Esophagus muscularis mucosa (tissue), 4 donors: ENCODE measurements at regions not wholly inside any gene's neighbourhood (a gene's known extent, or its start where the extent isn't known, plus 50 kb on each side); places are given as distances from the start of the nearest gene placed in this dataset.

Source experiments
- CTCF ChIP-seq, 3 experiments: fragments of 200-600 bp in 2 of 3; fragments of 450-650 bp in 1 of 3; sonication (generic) in 2 of 3; IDR thresholded peaks; one replicate each; pipeline ENCODE4 v1.5.1; 2017 to 2019; ENCODE audit warnings: antibody characterized with exemption in 3 of 3, mild to moderate bottlenecking in 2 of 3, moderate library complexity in 1 of 3
- EP300 ChIP-seq: sonication (generic); formaldehyde crosslinking; IDR thresholded peaks from one replicate; pipeline ENCODE4 v1.6.1; 2017; ENCODE audit warnings: antibody characterized with exemption
- POLR2A ChIP-seq: fragments of 450-650 bp; IDR thresholded peaks from one replicate; pipeline ENCODE4 v1.6.1; 2017; ENCODE audit warnings: antibody characterized with exemption, moderate library complexity, mild to moderate bottlenecking, low read depth
- POLR2AphosphoS5 ChIP-seq, 2 donors: sonication (generic); formaldehyde crosslinking; IDR thresholded peaks; one replicate each; pipeline ENCODE4 v1.6.1; 2017; ENCODE audit warnings: antibody characterized with exemption in 2 of 2

- TF ChIP-seq POLR2A (no peak), CTCF (IDR thresholded peaks at IDR 0.05) (no peak), EP300 (no peak), POLR2AphosphoS5 (IDR thresholded peaks at IDR 0.05) (no peak)
These were observed 201.9 kb downstream of the ZNF608 start for GRCh38 chr5:124544366-124545055.
